MCF 10A (cell line): ENCODE measurements at regions not wholly inside any gene's neighbourhood (a gene's known extent, or its start where the extent isn't known, plus 50 kb on each side); places are given as distances from the start of the nearest gene placed in this dataset.

Experiments used
- BruUV-seq: library from RNA; stranded (reverse); fragments of 400-500 nt; replicated peaks from 2 replicates; lab custom pipeline; 2021; lab: Mats Ljungman, UMichigan
- CTCF ChIA-PET: fragments of 300-600 bp; sonication (Branson Sonifier 250); formaldehyde crosslinking; extraction: SDS; loops from one replicate; lab custom pipeline; 2021; ENCODE audit warnings: antibody characterized with exemption, inconsistent platforms; lab: Yijun Ruan, JAX
- POLR2A ChIA-PET: fragments of 300-600, 350-650 bp; sonication (Branson Sonifier 250); formaldehyde crosslinking; extraction: SDS; loops from one replicate; lab custom pipeline; 2020; ENCODE audit warnings: antibody characterized with exemption, inconsistent platforms; lab: Yijun Ruan, JAX
- DNase-seq: peaks from one replicate; pipeline ENCODE4 v3.0.0-alpha.2; 2018; ENCODE audit not compliant: unreplicated experiment
- H3K27ac Mint-ChIP-seq: one replicate; pipeline ENCODE4 v1.8.0; 2022; ENCODE audit warnings: mild to moderate bottlenecking, low read depth, mixed read lengths; ENCODE audit not compliant: unreplicated experiment
- H3K27me3 Mint-ChIP-seq: one replicate; pipeline ENCODE4 v1.8.0; 2022; ENCODE audit warnings: mixed read lengths; ENCODE audit not compliant: insufficient read depth, unreplicated experiment
- H3K36me3 Mint-ChIP-seq: one replicate; pipeline ENCODE4 v1.8.0; 2022; ENCODE audit warnings: mild to moderate bottlenecking, moderate library complexity, mixed read lengths; ENCODE audit not compliant: insufficient read depth, unreplicated experiment
- H3K4me1 Mint-ChIP-seq: one replicate; pipeline ENCODE4 v1.8.0; 2022; ENCODE audit warnings: mixed read lengths; ENCODE audit not compliant: insufficient read depth, unreplicated experiment
- H3K4me3 Mint-ChIP-seq: one replicate; pipeline ENCODE4 v1.8.0; 2022; ENCODE audit warnings: mild to moderate bottlenecking, moderate library complexity, mixed read lengths; ENCODE audit not compliant: unreplicated experiment
- H3K9me3 Mint-ChIP-seq: one replicate; pipeline ENCODE4 v1.8.0; 2022; ENCODE audit warnings: mixed read lengths; ENCODE audit not compliant: unreplicated experiment
- intact Hi-C: fragments of 100-400 bp; cut with micrococcal nuclease; formaldehyde crosslinking; loops from 2 replicates; pipeline ENCODE4 v1.14.1; 2022
- TF ChIP-seq, protein P1 (sequence below): fragments of 200-600 bp; IDR thresholded peaks from one replicate; pipeline ENCODE4 v1.8.0; 2022; ENCODE audit warnings: antibody characterized with exemption, mild to moderate bottlenecking; ENCODE audit not compliant: unreplicated experiment

DNA sequence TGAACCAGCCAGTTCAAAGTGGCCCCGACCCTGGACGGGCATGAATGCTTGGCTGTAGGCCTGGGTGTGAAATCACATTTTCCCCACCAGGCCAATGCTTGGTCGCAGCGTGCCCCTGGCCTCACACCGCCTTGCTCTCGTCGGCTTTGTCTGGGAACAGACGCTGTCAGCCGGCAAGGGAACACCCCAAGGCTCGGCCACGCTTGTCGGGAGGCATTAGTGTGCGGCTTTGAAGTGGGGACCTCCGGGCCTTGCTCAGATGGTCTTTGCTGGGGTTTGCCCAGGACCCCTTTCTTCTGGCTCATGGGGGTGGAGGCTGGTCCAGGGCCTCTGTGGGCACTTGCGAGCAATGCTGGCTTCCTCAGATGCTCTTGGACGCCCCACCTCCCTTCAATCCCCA is 79.1 kb downstream of the INHBB start:
- H3K4me1 Mint-ChIP-seq = no peaks in the 10 kb centered on the region
- no peak overlapping the region for H3K27ac Mint-ChIP-seq
- TF ChIP-seq, protein P1, sequence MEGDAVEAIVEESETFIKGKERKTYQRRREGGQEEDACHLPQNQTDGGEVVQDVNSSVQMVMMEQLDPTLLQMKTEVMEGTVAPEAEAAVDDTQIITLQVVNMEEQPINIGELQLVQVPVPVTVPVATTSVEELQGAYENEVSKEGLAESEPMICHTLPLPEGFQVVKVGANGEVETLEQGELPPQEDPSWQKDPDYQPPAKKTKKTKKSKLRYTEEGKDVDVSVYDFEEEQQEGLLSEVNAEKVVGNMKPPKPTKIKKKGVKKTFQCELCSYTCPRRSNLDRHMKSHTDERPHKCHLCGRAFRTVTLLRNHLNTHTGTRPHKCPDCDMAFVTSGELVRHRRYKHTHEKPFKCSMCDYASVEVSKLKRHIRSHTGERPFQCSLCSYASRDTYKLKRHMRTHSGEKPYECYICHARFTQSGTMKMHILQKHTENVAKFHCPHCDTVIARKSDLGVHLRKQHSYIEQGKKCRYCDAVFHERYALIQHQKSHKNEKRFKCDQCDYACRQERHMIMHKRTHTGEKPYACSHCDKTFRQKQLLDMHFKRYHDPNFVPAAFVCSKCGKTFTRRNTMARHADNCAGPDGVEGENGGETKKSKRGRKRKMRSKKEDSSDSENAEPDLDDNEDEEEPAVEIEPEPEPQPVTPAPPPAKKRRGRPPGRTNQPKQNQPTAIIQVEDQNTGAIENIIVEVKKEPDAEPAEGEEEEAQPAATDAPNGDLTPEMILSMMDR = no peak
- intact Hi-C loops = no loop called here
- H3K4me3 Mint-ChIP-seq = no peak overlapping the region
- peaks cover 49% of the 10 kb centered on the region for H3K27me3 Mint-ChIP-seq
- ChIA-PET CTCF (no interaction called here), POLR2A (no interaction called here)
- H3K36me3 Mint-ChIP-seq = no peaks in the 10 kb centered on the region
- BruUV-seq = no TSS peak
- no peaks in the 10 kb centered on the region for H3K9me3 Mint-ChIP-seq
- DNase-seq = no peak

DNA sequence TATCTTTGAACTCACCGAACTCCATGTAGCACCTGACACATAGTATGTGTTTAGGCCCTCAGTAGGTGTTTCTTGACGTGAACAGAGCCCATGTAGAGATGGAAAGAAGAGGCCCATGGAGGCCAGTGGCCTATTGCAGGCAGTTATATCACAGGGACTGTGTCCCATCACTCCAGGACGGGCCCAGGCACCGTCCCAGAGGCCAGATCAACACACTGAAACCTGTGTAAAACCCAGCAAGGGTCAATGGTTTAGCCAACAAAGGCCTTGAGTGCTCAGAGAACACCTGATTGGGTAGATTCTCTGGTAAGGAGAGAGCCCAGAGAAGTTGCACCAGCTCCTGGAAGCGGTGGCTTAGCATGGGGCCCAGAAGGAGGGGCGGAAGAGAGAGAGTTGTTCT is 82.8 kb downstream of the INHBB start:
- ChIA-PET POLR2A (no interaction called here), CTCF (interaction anchor here (0.6 kb wide), 1 partner anchor 63 kb away, joined by 4 read pairs; no protein-coding TSS in a partner anchor)
- TF ChIP-seq, protein P1 = no peak
- Mint-ChIP-seq H3K27ac (no peak overlapping the region), H3K27me3 (peaks cover 32% of the 10 kb centered on the region), H3K36me3 (no peaks in the 10 kb centered on the region), H3K4me3 (no peak overlapping the region), H3K4me1 (no peaks in the 10 kb centered on the region), H3K9me3 (no peaks in the 10 kb centered on the region)
- no peak for DNase-seq
- no TSS peak for BruUV-seq
- intact Hi-C loops = no loop called here

DNA sequence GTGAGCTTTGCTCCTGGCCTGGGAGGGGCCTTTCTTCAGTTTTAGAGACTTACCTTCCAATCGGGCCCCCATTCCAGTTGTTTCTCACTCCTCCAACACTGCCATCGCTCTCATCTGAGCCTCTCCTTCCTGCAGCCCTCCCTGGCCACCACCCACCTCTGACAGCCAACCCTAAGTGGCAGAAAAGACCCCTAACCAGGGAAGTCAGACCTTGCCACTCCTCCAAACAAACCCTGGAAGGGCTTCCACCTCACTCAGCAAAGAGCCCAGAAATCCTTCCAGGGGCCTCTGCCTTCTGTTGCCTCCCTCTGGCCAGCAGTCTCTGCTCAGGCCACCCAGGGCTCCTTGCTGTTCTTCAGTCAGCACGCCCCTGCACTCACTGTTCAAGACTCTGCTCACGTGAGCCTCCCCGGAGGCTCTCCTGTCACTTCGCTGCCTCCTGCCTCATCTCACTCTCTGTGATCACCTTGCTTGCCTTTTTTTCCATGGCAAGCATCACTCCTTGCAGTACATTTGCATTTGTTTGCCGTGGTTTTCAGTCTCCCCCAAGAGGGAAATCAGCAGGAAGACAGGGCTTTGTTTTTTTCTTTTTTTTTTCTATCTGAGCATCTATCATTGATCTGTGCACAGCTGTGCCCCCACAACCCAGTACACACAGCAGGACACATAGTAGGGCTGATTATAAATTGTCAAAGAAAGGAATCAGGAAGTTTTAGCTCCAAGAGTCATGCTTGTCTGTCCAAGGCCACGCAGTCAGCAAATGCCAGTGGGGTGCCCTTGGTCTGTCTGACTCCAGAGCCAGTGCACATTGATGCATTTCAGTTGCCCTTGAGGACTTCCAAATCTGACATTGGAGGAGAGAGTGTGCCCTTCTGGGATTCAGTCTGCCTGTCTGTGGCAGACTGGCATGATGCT is 83.9 kb downstream of the INHBB start:
- no peak for DNase-seq
- H3K4me3 Mint-ChIP-seq = no peak overlapping the region
- H3K4me1 Mint-ChIP-seq = no peaks in the 10 kb centered on the region
- ChIA-PET POLR2A (no interaction called here), CTCF (interaction anchor here (0.6 kb wide), 1 partner anchor 62 kb away, joined by 4 read pairs; no protein-coding TSS in a partner anchor)
- H3K9me3 Mint-ChIP-seq = no peaks in the 10 kb centered on the region
- no peak overlapping the region for H3K27ac Mint-ChIP-seq
- intact Hi-C loops = no loop called here
- no TSS peak for BruUV-seq
- TF ChIP-seq, protein P1 = no peak
- H3K36me3 Mint-ChIP-seq = no peaks in the 10 kb centered on the region
- H3K27me3 Mint-ChIP-seq = peaks cover 23% of the 10 kb centered on the region

DNA sequence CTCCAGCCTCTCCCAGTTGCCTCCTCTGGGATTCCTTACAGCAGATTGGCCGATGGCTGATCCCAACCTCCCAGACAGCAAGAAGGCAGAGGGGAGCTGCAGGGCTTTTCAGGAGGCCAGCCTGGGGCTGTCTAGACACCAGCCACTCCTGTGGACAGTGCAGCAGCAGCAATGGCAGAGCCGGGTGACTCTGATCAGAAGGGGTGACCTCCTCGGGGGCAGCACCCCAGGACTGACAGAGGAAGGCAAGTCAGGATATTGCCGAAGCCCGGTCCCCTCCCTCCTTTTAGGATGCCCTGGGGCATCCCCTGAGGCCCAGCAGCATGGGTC is 84.5 kb downstream of the INHBB start:
- no peak for DNase-seq
- Mint-ChIP-seq H3K27ac (no peak overlapping the region), H3K9me3 (no peaks in the 10 kb centered on the region), H3K27me3 (peaks cover 23% of the 10 kb centered on the region), H3K4me1 (no peaks in the 10 kb centered on the region), H3K4me3 (no peak overlapping the region), H3K36me3 (no peaks in the 10 kb centered on the region)
- ChIA-PET CTCF (no interaction called here), POLR2A (no interaction called here)
- intact Hi-C loops = no loop called here
- BruUV-seq = no TSS peak
- TF ChIP-seq, protein P1 = no peak
